ENCODE measurements at regions not wholly inside any gene's neighbourhood (a gene's known extent, or its start where the extent isn't known, plus 50 kb on each side); places are given as distances from the start of the nearest gene placed in this dataset.

DNA sequence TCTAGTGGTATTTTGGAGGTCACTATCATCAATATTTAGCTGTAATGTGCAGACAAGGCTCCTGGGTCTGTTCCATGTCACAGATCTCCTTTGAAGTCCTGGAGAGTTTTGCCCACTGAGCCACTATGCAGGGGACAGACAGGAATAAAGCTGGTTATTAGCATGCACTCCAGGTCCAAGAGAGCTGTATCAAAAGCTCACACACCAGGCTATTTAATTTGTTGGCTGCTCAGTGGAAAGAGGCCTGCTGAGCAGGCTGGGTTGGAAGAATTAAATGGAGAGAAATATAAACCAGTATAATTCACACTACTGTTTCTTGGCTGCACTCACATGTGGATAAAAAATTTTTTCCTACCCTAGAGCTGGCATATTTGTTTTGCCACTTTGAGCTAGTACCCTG, 113.8 kb upstream of the TAF11L2 start:
- peak overlapping the region; percentile 54; the same call in 1 of the 2 replicates for H2AFZ ChIP-seq
- ATAC-seq (no peak), DNase-seq (ENCODE audit: low spot score) (no peak)
- TF ChIP-seq JUNB (IDR thresholded peaks at IDR 0.05; ENCODE audit: unreplicated experiment), result no peak
- no peak for TF ChIP-seq EZH2 (IDR thresholded peaks at IDR 0.05; ENCODE audit: low read depth, unreplicated experiment)
- TF ChIP-seq POLR2AphosphoS5 (IDR thresholded peaks at IDR 0.05; ENCODE audit: low read depth), result no peak
- TF ChIP-seq, protein P1, sequence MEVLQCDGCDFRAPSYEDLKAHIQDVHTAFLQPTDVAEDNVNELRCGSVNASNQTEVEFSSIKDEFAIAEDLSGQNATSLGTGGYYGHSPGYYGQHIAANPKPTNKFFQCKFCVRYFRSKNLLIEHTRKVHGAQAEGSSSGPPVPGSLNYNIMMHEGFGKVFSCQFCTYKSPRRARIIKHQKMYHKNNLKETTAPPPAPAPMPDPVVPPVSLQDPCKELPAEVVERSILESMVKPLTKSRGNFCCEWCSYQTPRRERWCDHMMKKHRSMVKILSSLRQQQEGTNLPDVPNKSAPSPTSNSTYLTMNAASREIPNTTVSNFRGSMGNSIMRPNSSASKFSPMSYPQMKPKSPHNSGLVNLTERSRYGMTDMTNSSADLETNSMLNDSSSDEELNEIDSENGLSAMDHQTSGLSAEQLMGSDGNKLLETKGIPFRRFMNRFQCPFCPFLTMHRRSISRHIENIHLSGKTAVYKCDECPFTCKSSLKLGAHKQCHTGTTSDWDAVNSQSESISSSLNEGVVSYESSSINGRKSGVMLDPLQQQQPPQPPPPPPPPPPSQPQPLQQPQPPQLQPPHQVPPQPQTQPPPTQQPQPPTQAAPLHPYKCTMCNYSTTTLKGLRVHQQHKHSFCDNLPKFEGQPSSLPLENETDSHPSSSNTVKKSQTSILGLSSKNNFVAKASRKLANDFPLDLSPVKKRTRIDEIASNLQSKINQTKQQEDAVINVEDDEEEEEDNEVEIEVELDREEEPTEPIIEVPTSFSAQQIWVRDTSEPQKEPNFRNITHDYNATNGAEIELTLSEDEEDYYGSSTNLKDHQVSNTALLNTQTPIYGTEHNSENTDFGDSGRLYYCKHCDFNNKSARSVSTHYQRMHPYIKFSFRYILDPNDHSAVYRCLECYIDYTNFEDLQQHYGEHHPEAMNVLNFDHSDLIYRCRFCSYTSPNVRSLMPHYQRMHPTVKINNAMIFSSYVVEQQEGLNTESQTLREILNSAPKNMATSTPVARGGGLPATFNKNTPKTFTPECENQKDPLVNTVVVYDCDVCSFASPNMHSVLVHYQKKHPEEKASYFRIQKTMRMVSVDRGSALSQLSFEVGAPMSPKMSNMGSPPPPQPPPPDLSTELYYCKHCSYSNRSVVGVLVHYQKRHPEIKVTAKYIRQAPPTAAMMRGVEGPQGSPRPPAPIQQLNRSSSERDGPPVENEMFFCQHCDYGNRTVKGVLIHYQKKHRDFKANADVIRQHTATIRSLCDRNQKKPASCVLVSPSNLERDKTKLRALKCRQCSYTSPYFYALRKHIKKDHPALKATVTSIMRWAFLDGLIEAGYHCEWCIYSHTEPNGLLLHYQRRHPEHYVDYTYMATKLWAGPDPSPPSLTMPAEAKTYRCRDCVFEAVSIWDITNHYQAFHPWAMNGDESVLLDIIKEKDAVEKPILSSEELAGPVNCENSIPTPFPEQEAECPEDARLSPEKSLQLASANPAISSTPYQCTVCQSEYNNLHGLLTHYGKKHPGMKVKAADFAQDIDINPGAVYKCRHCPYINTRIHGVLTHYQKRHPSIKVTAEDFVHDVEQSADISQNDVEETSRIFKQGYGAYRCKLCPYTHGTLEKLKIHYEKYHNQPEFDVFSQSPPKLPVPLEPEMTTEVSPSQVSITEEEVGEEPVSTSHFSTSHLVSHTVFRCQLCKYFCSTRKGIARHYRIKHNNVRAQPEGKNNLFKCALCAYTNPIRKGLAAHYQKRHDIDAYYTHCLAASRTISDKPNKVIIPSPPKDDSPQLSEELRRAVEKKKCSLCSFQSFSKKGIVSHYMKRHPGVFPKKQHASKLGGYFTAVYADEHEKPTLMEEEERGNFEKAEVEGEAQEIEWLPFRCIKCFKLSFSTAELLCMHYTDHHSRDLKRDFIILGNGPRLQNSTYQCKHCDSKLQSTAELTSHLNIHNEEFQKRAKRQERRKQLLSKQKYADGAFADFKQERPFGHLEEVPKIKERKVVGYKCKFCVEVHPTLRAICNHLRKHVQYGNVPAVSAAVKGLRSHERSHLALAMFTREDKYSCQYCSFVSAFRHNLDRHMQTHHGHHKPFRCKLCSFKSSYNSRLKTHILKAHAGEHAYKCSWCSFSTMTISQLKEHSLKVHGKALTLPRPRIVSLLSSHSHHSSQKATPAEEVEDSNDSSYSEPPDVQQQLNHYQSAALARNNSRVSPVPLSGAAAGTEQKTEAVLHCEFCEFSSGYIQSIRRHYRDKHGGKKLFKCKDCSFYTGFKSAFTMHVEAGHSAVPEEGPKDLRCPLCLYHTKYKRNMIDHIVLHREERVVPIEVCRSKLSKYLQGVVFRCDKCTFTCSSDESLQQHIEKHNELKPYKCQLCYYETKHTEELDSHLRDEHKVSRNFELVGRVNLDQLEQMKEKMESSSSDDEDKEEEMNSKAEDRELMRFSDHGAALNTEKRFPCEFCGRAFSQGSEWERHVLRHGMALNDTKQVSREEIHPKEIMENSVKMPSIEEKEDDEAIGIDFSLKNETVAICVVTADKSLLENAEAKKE (CRISPR knock-in tag; IDR thresholded peaks at IDR 0.05), result no peak
- no peak for TF ChIP-seq NANOG (IDR thresholded peaks at IDR 0.05; ENCODE audit: borderline replicate concordance)
- TF ChIP-seq STAT1 (IDR thresholded peaks at IDR 0.05; ENCODE audit: unreplicated experiment), result no peak
- no peak for TF ChIP-seq CREB1 (CRISPR knock-in tag; IDR thresholded peaks at IDR 0.05; ENCODE audit: low read depth)
- TF ChIP-seq, protein P2, sequence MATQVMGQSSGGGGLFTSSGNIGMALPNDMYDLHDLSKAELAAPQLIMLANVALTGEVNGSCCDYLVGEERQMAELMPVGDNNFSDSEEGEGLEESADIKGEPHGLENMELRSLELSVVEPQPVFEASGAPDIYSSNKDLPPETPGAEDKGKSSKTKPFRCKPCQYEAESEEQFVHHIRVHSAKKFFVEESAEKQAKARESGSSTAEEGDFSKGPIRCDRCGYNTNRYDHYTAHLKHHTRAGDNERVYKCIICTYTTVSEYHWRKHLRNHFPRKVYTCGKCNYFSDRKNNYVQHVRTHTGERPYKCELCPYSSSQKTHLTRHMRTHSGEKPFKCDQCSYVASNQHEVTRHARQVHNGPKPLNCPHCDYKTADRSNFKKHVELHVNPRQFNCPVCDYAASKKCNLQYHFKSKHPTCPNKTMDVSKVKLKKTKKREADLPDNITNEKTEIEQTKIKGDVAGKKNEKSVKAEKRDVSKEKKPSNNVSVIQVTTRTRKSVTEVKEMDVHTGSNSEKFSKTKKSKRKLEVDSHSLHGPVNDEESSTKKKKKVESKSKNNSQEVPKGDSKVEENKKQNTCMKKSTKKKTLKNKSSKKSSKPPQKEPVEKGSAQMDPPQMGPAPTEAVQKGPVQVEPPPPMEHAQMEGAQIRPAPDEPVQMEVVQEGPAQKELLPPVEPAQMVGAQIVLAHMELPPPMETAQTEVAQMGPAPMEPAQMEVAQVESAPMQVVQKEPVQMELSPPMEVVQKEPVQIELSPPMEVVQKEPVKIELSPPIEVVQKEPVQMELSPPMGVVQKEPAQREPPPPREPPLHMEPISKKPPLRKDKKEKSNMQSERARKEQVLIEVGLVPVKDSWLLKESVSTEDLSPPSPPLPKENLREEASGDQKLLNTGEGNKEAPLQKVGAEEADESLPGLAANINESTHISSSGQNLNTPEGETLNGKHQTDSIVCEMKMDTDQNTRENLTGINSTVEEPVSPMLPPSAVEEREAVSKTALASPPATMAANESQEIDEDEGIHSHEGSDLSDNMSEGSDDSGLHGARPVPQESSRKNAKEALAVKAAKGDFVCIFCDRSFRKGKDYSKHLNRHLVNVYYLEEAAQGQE (IDR thresholded peaks at IDR 0.05; ENCODE audit: unreplicated experiment), result no peak
- TF ChIP-seq EZH2phosphoT487 (IDR thresholded peaks at IDR 0.05; ENCODE audit: unreplicated experiment), result no peak
- TF ChIP-seq ZNF114 (CRISPR knock-in tag; IDR thresholded peaks at IDR 0.05), result no peak
- TF ChIP-seq, protein P3, sequence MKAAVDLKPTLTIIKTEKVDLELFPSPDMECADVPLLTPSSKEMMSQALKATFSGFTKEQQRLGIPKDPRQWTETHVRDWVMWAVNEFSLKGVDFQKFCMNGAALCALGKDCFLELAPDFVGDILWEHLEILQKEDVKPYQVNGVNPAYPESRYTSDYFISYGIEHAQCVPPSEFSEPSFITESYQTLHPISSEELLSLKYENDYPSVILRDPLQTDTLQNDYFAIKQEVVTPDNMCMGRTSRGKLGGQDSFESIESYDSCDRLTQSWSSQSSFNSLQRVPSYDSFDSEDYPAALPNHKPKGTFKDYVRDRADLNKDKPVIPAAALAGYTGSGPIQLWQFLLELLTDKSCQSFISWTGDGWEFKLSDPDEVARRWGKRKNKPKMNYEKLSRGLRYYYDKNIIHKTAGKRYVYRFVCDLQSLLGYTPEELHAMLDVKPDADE (IDR thresholded peaks at IDR 0.05), result no peak
- TF ChIP-seq ZNF331 (CRISPR knock-in tag; IDR thresholded peaks at IDR 0.05; ENCODE audit: low read depth), result no peak
- TF ChIP-seq, protein P4, sequence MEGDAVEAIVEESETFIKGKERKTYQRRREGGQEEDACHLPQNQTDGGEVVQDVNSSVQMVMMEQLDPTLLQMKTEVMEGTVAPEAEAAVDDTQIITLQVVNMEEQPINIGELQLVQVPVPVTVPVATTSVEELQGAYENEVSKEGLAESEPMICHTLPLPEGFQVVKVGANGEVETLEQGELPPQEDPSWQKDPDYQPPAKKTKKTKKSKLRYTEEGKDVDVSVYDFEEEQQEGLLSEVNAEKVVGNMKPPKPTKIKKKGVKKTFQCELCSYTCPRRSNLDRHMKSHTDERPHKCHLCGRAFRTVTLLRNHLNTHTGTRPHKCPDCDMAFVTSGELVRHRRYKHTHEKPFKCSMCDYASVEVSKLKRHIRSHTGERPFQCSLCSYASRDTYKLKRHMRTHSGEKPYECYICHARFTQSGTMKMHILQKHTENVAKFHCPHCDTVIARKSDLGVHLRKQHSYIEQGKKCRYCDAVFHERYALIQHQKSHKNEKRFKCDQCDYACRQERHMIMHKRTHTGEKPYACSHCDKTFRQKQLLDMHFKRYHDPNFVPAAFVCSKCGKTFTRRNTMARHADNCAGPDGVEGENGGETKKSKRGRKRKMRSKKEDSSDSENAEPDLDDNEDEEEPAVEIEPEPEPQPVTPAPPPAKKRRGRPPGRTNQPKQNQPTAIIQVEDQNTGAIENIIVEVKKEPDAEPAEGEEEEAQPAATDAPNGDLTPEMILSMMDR (conservative IDR thresholded peaks at IDR 0.05; ENCODE audit: low read depth in 2 of 2), result no peak
- Mint-ChIP-seq H3K27me3 (ENCODE audit: insufficient read depth, low read depth, poor library complexity) (peaks cover 2% of the 10 kb centered on the region), H3K27ac (no peak overlapping the region), H3K4me3 (no peak overlapping the region), H3K4me1 (peaks cover 6% of the 10 kb centered on the region; the same call in 2 of the 3 replicates), H3K9me3 (no peaks in the 10 kb centered on the region), H3K36me3 (ENCODE audit: low read depth) (no peaks in the 10 kb centered on the region)
- H4K20me1 ChIP-seq (replicated peaks; ENCODE audit: insufficient read depth), result no peaks in the 10 kb centered on the region
- H3K36me3 ChIP-seq (ENCODE audit: insufficient read depth), result no peaks in the 10 kb centered on the region
- no peaks in the 10 kb centered on the region for H3F3A ChIP-seq (replicated peaks; ENCODE audit: low read depth)
- no peak overlapping the region for H3K4me2 ChIP-seq
- H3K79me2 ChIP-seq (replicated peaks; ENCODE audit: insufficient read depth), result no peaks in the 10 kb centered on the region
- no peak overlapping the region for H3K27ac ChIP-seq (ENCODE audit: low read depth)
- no peaks in the 10 kb centered on the region for H3K4me1 ChIP-seq (ENCODE audit: insufficient read depth)
- no peak overlapping the region for H3K4me3 ChIP-seq
- no peaks in the 10 kb centered on the region for H3K9me2 ChIP-seq (ENCODE audit: insufficient read depth)
- H3K27me3 ChIP-seq (ENCODE audit: insufficient read depth), result no peaks in the 10 kb centered on the region

All from GM23338 (cell line).